Nephron (organoid): ENCODE measurements at regions not wholly inside any gene's neighbourhood (a gene's known extent, or its start where the extent isn't known, plus 50 kb on each side); places are given as distances from the start of the nearest gene placed in this dataset.
"Not testable (repeated sequence)": the region's sequence is repeated elsewhere in the genome, so short reads cannot be mapped to it uniquely, and the experiment has no call there.

Experiments used
- H3K27ac Mint-ChIP-seq, 3 experiments: 2 replicates each; pipeline ENCODE4 v1.8.0; 2020; ENCODE audit warnings: mixed read lengths in 3 of 3, mild to moderate bottlenecking in 2 of 3, moderate library complexity in 1 of 3
- H3K27me3 Mint-ChIP-seq: 2 replicates; pipeline ENCODE4 v1.8.0; 2021; ENCODE audit warnings: low read depth, mild to moderate bottlenecking, moderate library complexity, mixed read lengths
- H3K36me3 Mint-ChIP-seq: 2 replicates; pipeline ENCODE4 v1.8.0; 2020; ENCODE audit warnings: low read depth, mixed read lengths
- H3K4me1 Mint-ChIP-seq: 2 replicates; pipeline ENCODE4 v1.8.0; 2020; ENCODE audit warnings: mixed read lengths
- H3K4me3 Mint-ChIP-seq, 3 experiments: 2 replicates each; pipeline ENCODE4 v1.8.0; 2020; ENCODE audit warnings: mild to moderate bottlenecking in 3 of 3, mixed read lengths in 3 of 3, moderate library complexity in 2 of 3
- H3K9me3 Mint-ChIP-seq: 2 replicates; pipeline ENCODE4 v1.8.0; 2020; ENCODE audit warnings: mixed read lengths
- CTCF ChIP-seq, 3 experiments: fragments of 200-600 bp; sonication (generic); IDR thresholded peaks; one replicate each; pipeline ENCODE4 v1.5.0; 2021; ENCODE audit warnings: antibody characterized with exemption in 3 of 3; ENCODE audit not compliant: unreplicated experiment in 3 of 3

GRCh38 chrX:140274811-140275525 is 229.9 kb downstream of the SOX3 start:
- no peak for TF ChIP-seq CTCF (IDR thresholded peaks at IDR 0.05; ENCODE audit: unreplicated experiment in 3 of 3)
- H3K9me3 Mint-ChIP-seq: peaks cover 11% of the 10 kb centered on the region
- no peak overlapping the region for H3K27ac Mint-ChIP-seq
- no peak overlapping the region for H3K4me3 Mint-ChIP-seq
- H3K4me1 Mint-ChIP-seq: no peaks in the 10 kb centered on the region
- H3K36me3 Mint-ChIP-seq: no peaks in the 10 kb centered on the region
- peaks cover 6% of the 10 kb centered on the region for H3K27me3 Mint-ChIP-seq

- peaks cover 6% of the 10 kb centered on the region for H3K27me3 Mint-ChIP-seq
- no peaks in the 10 kb centered on the region for H3K4me1 Mint-ChIP-seq
- H3K9me3 Mint-ChIP-seq: peaks cover 17% of the 10 kb centered on the region
- H3K36me3 Mint-ChIP-seq: no peaks in the 10 kb centered on the region
- TF ChIP-seq CTCF (IDR thresholded peaks at IDR 0.05; ENCODE audit: unreplicated experiment in 3 of 3): no peak
- H3K4me3 Mint-ChIP-seq: no peak overlapping the region
- no peak overlapping the region for H3K27ac Mint-ChIP-seq
Measured at GRCh38 chrX:140273921-140274320, 230.9 kb downstream of the SOX3 start.

- Mint-ChIP-seq H3K27me3 (no peaks in the 10 kb centered on the region), H3K36me3 (no peaks in the 10 kb centered on the region), H3K27ac (no peak overlapping the region), H3K4me1 (no peaks in the 10 kb centered on the region), H3K4me3 (no peak overlapping the region), H3K9me3 (peaks cover 3% of the 10 kb centered on the region)
- no peak for TF ChIP-seq CTCF (IDR thresholded peaks at IDR 0.05; ENCODE audit: unreplicated experiment in 3 of 3)
Measured at GRCh38 chrX:140250391-140250790, 254.5 kb downstream of the SOX3 start.

- H3K36me3 Mint-ChIP-seq: no peaks in the 10 kb centered on the region
- no peak overlapping the region for H3K27ac Mint-ChIP-seq
- no peaks in the 10 kb centered on the region for H3K27me3 Mint-ChIP-seq
- no peak overlapping the region for H3K4me3 Mint-ChIP-seq
- H3K4me1 Mint-ChIP-seq: no peaks in the 10 kb centered on the region
- TF ChIP-seq CTCF (IDR thresholded peaks at IDR 0.05; ENCODE audit: unreplicated experiment in 3 of 3): no peak
- H3K9me3 Mint-ChIP-seq: no peaks in the 10 kb centered on the region
Measured at GRCh38 chrX:140249088-140249487, 255.8 kb downstream of the SOX3 start.

- H3K27ac Mint-ChIP-seq: no peak overlapping the region
- H3K36me3 Mint-ChIP-seq: no peaks in the 10 kb centered on the region
- H3K4me3 Mint-ChIP-seq: no peak overlapping the region
- H3K4me1 Mint-ChIP-seq: no peaks in the 10 kb centered on the region
- H3K27me3 Mint-ChIP-seq: no peaks in the 10 kb centered on the region
- peaks cover 10% of the 10 kb centered on the region for H3K9me3 Mint-ChIP-seq
- TF ChIP-seq CTCF (IDR thresholded peaks at IDR 0.05; ENCODE audit: unreplicated experiment in 3 of 3): no peak
Measured at GRCh38 chrX:140229191-140229590, 263.9 kb upstream of the CXorf66 start.

- H3K36me3 Mint-ChIP-seq, H3K4me1 Mint-ChIP-seq, H3K27ac Mint-ChIP-seq, H3K9me3 Mint-ChIP-seq, H3K4me3 Mint-ChIP-seq, H3K27me3 Mint-ChIP-seq: not testable (repeated sequence)
Measured at GRCh38 chrX:140226037-140226436, 260.7 kb upstream of the CXorf66 start.

- not testable (repeated sequence) for H3K4me1 Mint-ChIP-seq, H3K36me3 Mint-ChIP-seq, H3K4me3 Mint-ChIP-seq, H3K9me3 Mint-ChIP-seq, H3K27me3 Mint-ChIP-seq, H3K27ac Mint-ChIP-seq
Measured at GRCh38 chrX:140215894-140216293, 250.6 kb upstream of the CXorf66 start.

GRCh38 chrX:140214518-140214917 is 249.2 kb upstream of the CXorf66 start:
- H3K36me3 Mint-ChIP-seq, H3K27ac Mint-ChIP-seq, H3K27me3 Mint-ChIP-seq, H3K4me3 Mint-ChIP-seq, H3K4me1 Mint-ChIP-seq, H3K9me3 Mint-ChIP-seq: not testable (repeated sequence)
